Left lung (tissue), 4 donors: ENCODE measurements at regions not wholly inside any gene's neighbourhood (a gene's known extent, or its start where the extent isn't known, plus 50 kb on each side); places are given as distances from the start of the nearest gene placed in this dataset.
"Not testable (repeated sequence)": the region's sequence is repeated elsewhere in the genome, so short reads cannot be mapped to it uniquely, and the experiment has no call there.

ENCODE experiments used
- ATAC-seq: fragments of 200-7000 bp; cut with Tn5 transposase; one replicate; pipeline ENCODE4 v1.9.1; 2020; ENCODE audit warnings: moderate library complexity
- DNase-seq, 4 donors: peaks; one replicate each; pipeline ENCODE4 v3.0.0-alpha.2; 2013 to 2020
- H3K27ac ChIP-seq, 2 donors: fragments of 200-600 bp; sonication (generic) in 1 of 2; one replicate each; pipeline versions ENCODE4 v1.5.0 to v1.8.0; 2020 to 2021
- H3K27me3 ChIP-seq, 2 donors: fragments of 200-600 bp; sonication (generic) in 1 of 2; one replicate each; pipeline versions ENCODE4 v1.5.0 to v1.8.0; 2020 to 2021
- H3K36me3 ChIP-seq, 2 donors: fragments of 200-600 bp; sonication (generic) in 1 of 2; one replicate each; pipeline versions ENCODE4 v1.5.0 to v1.8.0; 2020 to 2021
- H3K4me1 ChIP-seq, 2 donors: fragments of 200-600 bp; one replicate each; pipeline ENCODE4 v1.8.0; 2021
- H3K4me3 ChIP-seq, 2 donors: fragments of 200-600 bp; sonication (generic) in 1 of 2; one replicate each; pipeline versions ENCODE4 v1.5.0 to v1.8.0; 2020 to 2021; ENCODE audit warnings: mild to moderate bottlenecking in 1 of 2
- H3K9me3 ChIP-seq, 2 donors: fragments of 200-600 bp; sonication (generic) in 1 of 2; one replicate each; pipeline versions ENCODE4 v1.5.0 to v1.8.0; 2020 to 2021
- intact Hi-C, 2 donors: fragments of 100-400 bp; cut with DNase I; formaldehyde crosslinking; loops; one replicate each; pipeline versions ENCODE4 v1.11.2 to v1.14.2; 2022
- TF ChIP-seq, protein P1 (sequence below), 2 donors: fragments of 200-600 bp; sonication (generic) in 1 of 2; IDR thresholded peaks; one replicate each; pipeline versions ENCODE4 v1.5.0 to v1.8.0; 2021; ENCODE audit warnings: antibody characterized with exemption in 2 of 2
- donor health status: DM: no; HTN: yes; CAD: no.
- donor health status: DM: no; HTN: no; CAD: no.

DNA sequence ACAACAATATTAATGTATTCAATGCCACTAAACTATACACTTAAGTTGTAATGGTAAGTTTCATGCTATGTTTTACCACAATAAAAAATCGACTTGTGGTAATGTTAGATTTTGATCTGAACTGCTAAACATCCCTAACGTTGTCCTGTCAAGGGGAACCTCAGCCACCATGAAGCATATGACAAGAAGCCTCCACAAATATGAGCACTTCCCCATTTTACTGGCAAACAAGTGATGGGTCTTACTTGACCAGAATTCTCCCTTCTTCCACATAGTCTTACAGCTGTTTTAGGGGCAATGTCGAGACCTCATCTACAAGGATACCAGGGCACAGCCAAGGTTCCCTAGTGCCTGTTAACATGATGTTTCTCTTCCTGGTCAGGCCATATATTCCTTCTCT, 124.2 kb upstream of the ABI3BP start:
- H3K27ac ChIP-seq, result no peak overlapping the region
- H3K36me3 ChIP-seq, result no peaks in the 10 kb centered on the region
- H3K9me3 ChIP-seq, result peaks cover 0 to 2% of the 10 kb centered on the region in 2 donors
- DNase-seq, result no peak
- H3K27me3 ChIP-seq, result no peaks in the 10 kb centered on the region
- intact Hi-C loops, result no loop called here
- H3K4me1 ChIP-seq, result no peaks in the 10 kb centered on the region
- no peak overlapping the region for H3K4me3 ChIP-seq
- TF ChIP-seq, protein P1, sequence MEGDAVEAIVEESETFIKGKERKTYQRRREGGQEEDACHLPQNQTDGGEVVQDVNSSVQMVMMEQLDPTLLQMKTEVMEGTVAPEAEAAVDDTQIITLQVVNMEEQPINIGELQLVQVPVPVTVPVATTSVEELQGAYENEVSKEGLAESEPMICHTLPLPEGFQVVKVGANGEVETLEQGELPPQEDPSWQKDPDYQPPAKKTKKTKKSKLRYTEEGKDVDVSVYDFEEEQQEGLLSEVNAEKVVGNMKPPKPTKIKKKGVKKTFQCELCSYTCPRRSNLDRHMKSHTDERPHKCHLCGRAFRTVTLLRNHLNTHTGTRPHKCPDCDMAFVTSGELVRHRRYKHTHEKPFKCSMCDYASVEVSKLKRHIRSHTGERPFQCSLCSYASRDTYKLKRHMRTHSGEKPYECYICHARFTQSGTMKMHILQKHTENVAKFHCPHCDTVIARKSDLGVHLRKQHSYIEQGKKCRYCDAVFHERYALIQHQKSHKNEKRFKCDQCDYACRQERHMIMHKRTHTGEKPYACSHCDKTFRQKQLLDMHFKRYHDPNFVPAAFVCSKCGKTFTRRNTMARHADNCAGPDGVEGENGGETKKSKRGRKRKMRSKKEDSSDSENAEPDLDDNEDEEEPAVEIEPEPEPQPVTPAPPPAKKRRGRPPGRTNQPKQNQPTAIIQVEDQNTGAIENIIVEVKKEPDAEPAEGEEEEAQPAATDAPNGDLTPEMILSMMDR (IDR thresholded peaks at IDR 0.05), result no peak
- ATAC-seq, result no peak

DNA sequence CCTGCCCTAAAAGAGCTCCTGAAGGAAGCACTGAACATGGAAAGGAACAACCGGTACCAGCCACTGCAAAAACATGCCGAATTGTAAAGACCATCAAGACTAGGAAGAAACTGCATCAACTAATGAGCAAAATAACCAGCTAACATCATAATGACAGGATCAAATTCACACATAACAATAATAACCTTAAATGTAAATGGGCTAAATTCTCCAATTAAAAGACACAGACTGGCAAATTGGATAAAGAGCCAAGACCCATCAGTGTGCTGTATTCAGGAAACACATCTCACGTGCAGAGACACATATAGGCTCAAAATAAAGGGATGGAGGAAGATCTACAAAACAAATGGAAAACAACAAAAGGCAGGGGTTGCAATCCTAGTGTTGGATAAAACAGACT, 117.1 kb upstream of the ABI3BP start:
- H3K36me3 ChIP-seq, H3K27me3 ChIP-seq, H3K4me3 ChIP-seq, ATAC-seq, H3K27ac ChIP-seq, H3K4me1 ChIP-seq, intact Hi-C loops, DNase-seq: not testable (repeated sequence)
- H3K9me3 ChIP-seq, result peaks cover 0 to 22% of the 10 kb centered on the region in 2 donors

DNA sequence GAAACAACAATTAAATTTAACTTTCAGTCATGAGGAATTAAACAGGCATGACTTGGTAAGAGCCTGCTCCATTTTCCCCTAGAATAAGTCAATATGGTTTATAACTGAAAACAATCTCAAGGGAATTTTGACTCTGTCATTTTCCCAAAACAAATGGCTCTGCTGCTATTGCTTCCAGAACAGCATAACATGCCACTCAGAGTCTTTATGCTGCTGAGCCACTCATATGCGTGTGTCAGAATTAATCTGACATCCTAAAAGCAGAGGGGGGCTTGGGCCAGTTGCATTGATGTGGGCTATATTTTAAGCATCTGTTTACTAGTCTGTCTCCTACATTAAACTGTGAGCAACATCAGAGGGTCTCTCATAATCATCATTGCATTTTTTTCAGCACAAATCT, 111.1 kb upstream of the ABI3BP start:
- H3K4me1 ChIP-seq, result no peaks in the 10 kb centered on the region
- intact Hi-C loops, result no loop called here
- ATAC-seq (no peak), DNase-seq (no peak)
- peaks cover 0 to 8% of the 10 kb centered on the region in 2 donors for H3K9me3 ChIP-seq
- no peaks in the 10 kb centered on the region for H3K27me3 ChIP-seq
- TF ChIP-seq, protein P1 (IDR thresholded peaks at IDR 0.05), result no peak
- no peaks in the 10 kb centered on the region for H3K36me3 ChIP-seq
- H3K4me3 ChIP-seq, result no peak overlapping the region
- H3K27ac ChIP-seq, result no peak overlapping the region

DNA sequence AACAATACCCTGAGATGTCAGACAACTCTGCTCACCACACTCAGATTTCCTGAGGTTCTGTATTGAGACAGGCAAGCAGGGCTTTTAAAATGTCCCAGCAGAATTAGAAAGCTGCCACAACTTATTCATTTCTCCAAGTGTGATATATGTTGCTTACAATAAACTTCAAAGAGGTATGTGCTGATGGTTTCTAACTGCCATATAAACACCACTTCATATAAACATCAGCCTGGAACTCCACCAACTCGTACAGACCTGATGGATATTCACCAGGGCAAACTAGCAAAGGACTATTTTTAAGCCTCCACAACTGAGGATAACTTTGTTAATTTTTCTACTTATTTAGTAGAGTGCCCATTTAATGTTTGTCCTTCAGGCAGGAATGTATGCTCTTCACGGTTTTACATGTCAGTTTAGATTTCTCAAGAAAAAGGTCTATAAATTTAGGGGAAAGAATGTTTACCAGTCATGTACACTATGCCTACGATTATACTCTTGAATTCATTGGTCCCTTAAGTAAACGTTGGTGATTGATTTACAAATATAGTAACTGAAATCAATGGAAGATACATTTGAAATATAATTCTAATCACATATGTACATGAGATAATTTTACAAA, 109.6 kb upstream of the ABI3BP start:
- no peak for ATAC-seq
- intact Hi-C loops, result no loop called here
- TF ChIP-seq, protein P1 (IDR thresholded peaks at IDR 0.05), result no peak
- no peaks in the 10 kb centered on the region for H3K9me3 ChIP-seq
- H3K27ac ChIP-seq, result no peak overlapping the region
- no peaks in the 10 kb centered on the region for H3K27me3 ChIP-seq
- no peaks in the 10 kb centered on the region for H3K36me3 ChIP-seq
- peak in 2 of 4 donors; percentile 20 to 22 for DNase-seq
- H3K4me1 ChIP-seq, result no peaks in the 10 kb centered on the region
- H3K4me3 ChIP-seq, result no peak overlapping the region

DNA sequence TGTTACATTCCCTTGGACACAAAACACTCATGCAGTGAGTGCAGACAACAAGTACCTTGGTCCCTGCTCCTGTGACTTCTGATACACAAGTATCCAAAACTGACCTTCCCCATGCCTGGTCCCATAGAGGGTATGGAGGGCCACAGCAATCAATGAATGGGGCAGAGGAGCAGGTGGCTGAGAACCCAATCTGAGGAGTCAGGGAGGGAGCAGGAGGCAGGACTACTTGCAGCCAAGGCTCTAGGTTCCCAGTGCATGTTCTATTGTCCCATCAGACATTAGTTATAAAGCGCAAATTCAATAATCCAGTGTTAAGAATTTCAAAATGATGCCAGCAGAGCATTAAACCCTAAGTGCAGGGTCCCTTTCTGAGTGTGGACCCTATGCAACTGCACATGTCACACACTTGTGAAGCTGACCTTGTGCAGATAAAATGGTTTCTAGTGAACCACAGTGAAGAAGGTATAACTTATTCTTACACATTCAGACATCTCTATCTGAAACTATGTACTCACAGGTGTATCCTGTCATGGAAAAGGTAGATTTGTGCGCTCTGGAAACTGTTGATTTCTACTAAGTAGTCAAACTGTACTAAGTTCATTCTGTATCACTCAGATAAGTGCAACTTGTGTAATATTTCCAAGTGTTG, 107.3 kb upstream of the ABI3BP start:
- Histone ChIP-seq H3K4me1 (no peaks in the 10 kb centered on the region), H3K27ac (no peak overlapping the region), H3K27me3 (no peaks in the 10 kb centered on the region), H3K36me3 (no peaks in the 10 kb centered on the region), H3K4me3 (no peak overlapping the region), H3K9me3 (no peaks in the 10 kb centered on the region)
- TF ChIP-seq, protein P1 (IDR thresholded peaks at IDR 0.05), result no peak
- no peak for DNase-seq
- intact Hi-C loops, result no loop called here
- no peak for ATAC-seq

DNA sequence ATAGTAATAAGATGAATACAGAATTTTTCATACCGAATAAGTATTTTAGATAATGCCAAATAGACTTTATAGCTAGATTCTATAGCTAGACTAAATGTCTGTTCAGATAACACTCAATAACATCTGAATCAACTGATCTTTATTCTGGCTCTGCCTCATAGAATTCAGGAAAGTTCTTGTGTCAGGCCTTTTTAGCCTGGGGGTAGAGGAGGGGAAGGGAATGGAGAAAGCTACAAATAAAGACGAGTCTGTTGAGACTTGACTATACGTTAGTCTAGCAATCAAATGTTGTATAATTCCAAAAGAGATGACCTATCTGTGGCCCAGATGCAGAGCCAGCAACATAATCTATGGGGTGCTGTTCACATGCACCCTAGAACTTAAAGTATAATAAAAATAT, 106.6 kb upstream of the ABI3BP start:
- Histone ChIP-seq H3K4me1 (no peaks in the 10 kb centered on the region), H3K9me3 (no peaks in the 10 kb centered on the region), H3K27ac (no peak overlapping the region), H3K36me3 (no peaks in the 10 kb centered on the region), H3K4me3 (no peak overlapping the region), H3K27me3 (no peaks in the 10 kb centered on the region)
- DNase-seq (no peak), ATAC-seq (no peak)
- intact Hi-C loops, result no loop called here
- TF ChIP-seq, protein P1 (IDR thresholded peaks at IDR 0.05), result no peak
